ENCODE measurements at regions not wholly inside any gene's neighbourhood (a gene's known extent, or its start where the extent isn't known, plus 50 kb on each side); places are given as distances from the start of the nearest gene placed in this dataset.
"Not testable (repeated sequence)": the region's sequence is repeated elsewhere in the genome, so short reads cannot be mapped to it uniquely, and the experiment has no call there.

- not testable (repeated sequence) for H3K4me3 ChIP-seq (replicated peaks; ENCODE audit: low read depth, low read length); H3K36me3 ChIP-seq (ENCODE audit: control insufficient read depth, insufficient read depth, low read length); DNase-seq (ENCODE audit: extremely low read depth, insufficient read length)
Observed at GRCh38 chr1:222470252-222470805, 77.6 kb downstream of the HHIPL2 start.

GRCh38 chr1:222466150-222466865 lies 81.6 kb downstream of the HHIPL2 start:
- no peaks in the 10 kb centered on the region for H3K27me3 ChIP-seq (replicated peaks; ENCODE audit: control insufficient read depth, insufficient read depth, low read length)
- no peak for DNase-seq (ENCODE audit: extremely low read depth, insufficient read length)
- no peaks in the 10 kb centered on the region for H3K36me3 ChIP-seq (ENCODE audit: control insufficient read depth, insufficient read depth, low read length)
- H3K4me3 ChIP-seq (replicated peaks; ENCODE audit: low read depth, low read length): no peak overlapping the region
- TF ChIP-seq CTCF (IDR thresholded peaks at IDR 0.05; ENCODE audit: insufficient read depth, low read length, poor library complexity, severe bottlenecking): no peak

More at GRCh38 chr1:222470252-222470805, 77.6 kb downstream of the HHIPL2 start:
- H3K27me3 ChIP-seq (replicated peaks; ENCODE audit: control insufficient read depth, insufficient read depth, low read length): not testable (repeated sequence)

GRCh38 chr1:222465211-222466041 lies 82.5 kb downstream of the HHIPL2 start:
- H3K36me3 ChIP-seq (ENCODE audit: control insufficient read depth, insufficient read depth, low read length): no peaks in the 10 kb centered on the region
- peak; percentile 84 for TF ChIP-seq CTCF (IDR thresholded peaks at IDR 0.05; ENCODE audit: insufficient read depth, low read length, poor library complexity, severe bottlenecking)
- peak; percentile 94 for DNase-seq (ENCODE audit: extremely low read depth, insufficient read length)
- no peaks in the 10 kb centered on the region for H3K27me3 ChIP-seq (replicated peaks; ENCODE audit: control insufficient read depth, insufficient read depth, low read length)
- peak overlapping the region; percentile 46 for H3K4me3 ChIP-seq (replicated peaks; ENCODE audit: low read depth, low read length)

GRCh38 chr1:222464841-222465210 lies 83.1 kb downstream of the HHIPL2 start:
- peak overlapping the region; percentile 46 for H3K4me3 ChIP-seq (replicated peaks; ENCODE audit: low read depth, low read length)
- no peaks in the 10 kb centered on the region for H3K27me3 ChIP-seq (replicated peaks; ENCODE audit: control insufficient read depth, insufficient read depth, low read length)
- H3K36me3 ChIP-seq (ENCODE audit: control insufficient read depth, insufficient read depth, low read length): no peaks in the 10 kb centered on the region
- DNase-seq (ENCODE audit: extremely low read depth, insufficient read length): no peak
- no peak for TF ChIP-seq CTCF (IDR thresholded peaks at IDR 0.05; ENCODE audit: insufficient read depth, low read length, poor library complexity, severe bottlenecking)

- H3K27me3 ChIP-seq (replicated peaks; ENCODE audit: control insufficient read depth, insufficient read depth, low read length): no peaks in the 10 kb centered on the region
- no peak overlapping the region for H3K4me3 ChIP-seq (replicated peaks; ENCODE audit: low read depth, low read length)
- H3K36me3 ChIP-seq (ENCODE audit: control insufficient read depth, insufficient read depth, low read length): no peaks in the 10 kb centered on the region
- DNase-seq (ENCODE audit: extremely low read depth, insufficient read length): no peak
- no peak for TF ChIP-seq CTCF (IDR thresholded peaks at IDR 0.05; ENCODE audit: insufficient read depth, low read length, poor library complexity, severe bottlenecking)
Observed at GRCh38 chr1:222463059-222463730, 84.7 kb downstream of the HHIPL2 start.

All from GM06990 (cell line).